ENCODE measurements at regions not wholly inside any gene's neighbourhood (a gene's known extent, or its start where the extent isn't known, plus 50 kb on each side); places are given as distances from the start of the nearest gene placed in this dataset.

- no peak for TF ChIP-seq EZH2 (IDR thresholded peaks at IDR 0.05; ENCODE audit: insufficient read depth, poor library complexity, severe bottlenecking)
- TF ChIP-seq EZH2phosphoT487 (IDR thresholded peaks at IDR 0.05; ENCODE audit: insufficient read depth, low read depth): no peak
Observed at GRCh38 chr16:86969716-86970115, 347.5 kb downstream of the C16orf95 start.

All from GM23248 (cell line).